ENCODE measurements at regions not wholly inside any gene's neighbourhood (a gene's known extent, or its start where the extent isn't known, plus 50 kb on each side); places are given as distances from the start of the nearest gene placed in this dataset.
A peak's percentile ranks its signal among the peaks of the same experiment; 100 is the strongest.

- FAIRE-seq = no peak
- CTCF ChIA-PET (ENCODE audit: partially characterized antibody) = interaction anchor here (1.2 to 2.2 kb wide), 5 partner anchors 11 to 262 kb away, joined by 3 to 6 read pairs (median 5); no protein-coding TSS in a partner anchor
Measured at GRCh38 chr1:22291057-22291456, 148.2 kb upstream of the WNT4 start.

More at GRCh38 chr1:22291057-22291456, 148.2 kb upstream of the WNT4 start:
- Histone ChIP-seq H3K36me3 (ENCODE audit: control insufficient read depth in 2 of 4, insufficient read depth in 4 of 4, low read length in 3 of 4) (no peaks in the 10 kb centered on the region), H2BK120ac (replicated peaks; ENCODE audit: low read depth, low read length) (no peak overlapping the region), H3K14ac (ENCODE audit: insufficient read length) (no peak overlapping the region), H4K5ac (ENCODE audit: insufficient read length, low read depth, low read length) (no peak overlapping the region), H3K4me1 (replicated peaks in 1 of 4; ENCODE audit: control insufficient read depth in 3 of 4, insufficient read depth in 4 of 4, low read length in 3 of 4) (peaks cover 0 to 5% (median 2%) of the 10 kb centered on the region in 4 experiments; a peak in 2 of 7 replicates), H3K56ac (replicated peaks; ENCODE audit: insufficient read length, low read depth, low read length) (no peak overlapping the region), H2BK15ac (ENCODE audit: low read length) (no peak overlapping the region), H3K79me2 (ENCODE audit: control insufficient read depth in 1 of 2, insufficient read depth in 2 of 2, low read length in 2 of 2) (no peaks in the 10 kb centered on the region), H4K8ac (ENCODE audit: extremely low read depth, insufficient read depth, low read length) (no peak overlapping the region), H2AFZ (ENCODE audit: low read length) (no peak overlapping the region), H3K4me2 (ENCODE audit: insufficient read depth in 1 of 2, low read depth in 2 of 2, low read length in 2 of 2) (no peak overlapping the region), H3K9ac (replicated peaks in 1 of 4; ENCODE audit: extremely low read depth in 1 of 4, low read depth in 3 of 4, low read length in 3 of 4) (no peak overlapping the region), H3K23me2 (ENCODE audit: low read depth, low read length) (no peaks in the 10 kb centered on the region), H3K4ac (replicated peaks; ENCODE audit: insufficient read length, low read depth, low read length) (no peak overlapping the region), H3K18ac (ENCODE audit: extremely low read depth, low read length) (no peak overlapping the region), H3K79me1 (ENCODE audit: low read depth, low read length) (no peaks in the 10 kb centered on the region), H2BK5ac (ENCODE audit: low read depth, low read length) (no peak overlapping the region), H3K27ac (ENCODE audit: low read depth, low read length) (no peak overlapping the region), H4K20me1 (replicated peaks in 1 of 2; ENCODE audit: control insufficient read depth in 1 of 2, insufficient read depth in 2 of 2, low read length in 2 of 2) (no peaks in the 10 kb centered on the region), H3K27me3 (replicated peaks in 1 of 4; ENCODE audit: control insufficient read depth in 3 of 4, extremely low read depth in 1 of 4, insufficient read depth in 3 of 4, low read length in 3 of 4) (no peaks in the 10 kb centered on the region), H3K9me3 (ENCODE audit: insufficient read depth in 2 of 2, low read depth in 1 of 2, low read length in 1 of 2) (0 out of 4 replicates have a peak, but pooled peaks cover 0 to 7% of the 10 kb centered on the region in 2 experiments), H2BK20ac (ENCODE audit: low read length) (no peak overlapping the region), H4K91ac (replicated peaks; ENCODE audit: insufficient read length, low read length) (no peak overlapping the region), H2BK12ac (ENCODE audit: low read depth, low read length) (no peak overlapping the region), H3K4me3 (ENCODE audit: extremely low read depth in 1 of 4, insufficient read depth in 2 of 4, low read depth in 3 of 4, low read length in 4 of 4) (no peak overlapping the region), H3K23ac (ENCODE audit: insufficient read length) (no peak overlapping the region), H2AK5ac (ENCODE audit: low read depth, low read length) (no peak overlapping the region)
- WGBS, 2 experiments (ENCODE audit: extremely low coverage in 1 of 2, insufficient coverage in 1 of 2, insufficient read length in 1 of 2, insufficient replicate concordance in 2 of 2, low coverage in 1 of 2, low lambda C conversion rate in 2 of 2, missing lambda C conversion rate in 1 of 2) = 69% methylated on average over 6 of the region's 6 CpGs; no CpG with 5 or more reads in 1 of the 2 experiments
- no peak for TF ChIP-seq TCF12 (IDR thresholded peaks at IDR 0.05; ENCODE audit: low read depth, low read length)
- TF ChIP-seq KDM1A (IDR thresholded peaks at IDR 0.05; ENCODE audit: borderline replicate concordance, low read length) = peak; percentile 44; the same call in 1 of the 2 replicates
- peak in 1 of 2 experiments; percentile 13 for DNase-seq (ENCODE audit: low read depth in 1 of 2, low spot score in 2 of 2)
- POLR2A ChIA-PET (ENCODE audit: partially characterized antibody) = no interaction called here

Data from H1 (cell line).